IPS-18a (cell line): ENCODE measurements at regions not wholly inside any gene's neighbourhood (a gene's known extent, or its start where the extent isn't known, plus 50 kb on each side); places are given as distances from the start of the nearest gene placed in this dataset.

Experiments used
- H3K27ac ChIP-seq: one replicate; pipeline ENCODE4 v1.5.1; 2013; ENCODE audit warnings: low read length
- H3K27me3 ChIP-seq: one replicate; pipeline ENCODE4 v1.6.1; 2013; ENCODE audit warnings: mild to moderate bottlenecking, low read length; ENCODE audit not compliant: control insufficient read depth, insufficient read depth
- H3K36me3 ChIP-seq: one replicate; pipeline ENCODE4 v1.6.1; 2013; ENCODE audit warnings: low read depth, low read length; ENCODE audit not compliant: control insufficient read depth
- H3K4me1 ChIP-seq: one replicate; pipeline ENCODE4 v1.6.1; 2013; ENCODE audit warnings: low read depth, low read length; ENCODE audit not compliant: control insufficient read depth
- H3K4me3 ChIP-seq: one replicate; pipeline ENCODE4 v1.5.1; 2013; ENCODE audit warnings: low read length
- H3K9ac ChIP-seq: one replicate; pipeline ENCODE4 v1.6.1; 2013; ENCODE audit warnings: mild to moderate bottlenecking, low read length, moderate library complexity
- H3K9me3 ChIP-seq: one replicate; pipeline ENCODE4 v1.6.1; 2013; ENCODE audit warnings: low read depth, low read length; ENCODE audit not compliant: control insufficient read depth

DNA sequence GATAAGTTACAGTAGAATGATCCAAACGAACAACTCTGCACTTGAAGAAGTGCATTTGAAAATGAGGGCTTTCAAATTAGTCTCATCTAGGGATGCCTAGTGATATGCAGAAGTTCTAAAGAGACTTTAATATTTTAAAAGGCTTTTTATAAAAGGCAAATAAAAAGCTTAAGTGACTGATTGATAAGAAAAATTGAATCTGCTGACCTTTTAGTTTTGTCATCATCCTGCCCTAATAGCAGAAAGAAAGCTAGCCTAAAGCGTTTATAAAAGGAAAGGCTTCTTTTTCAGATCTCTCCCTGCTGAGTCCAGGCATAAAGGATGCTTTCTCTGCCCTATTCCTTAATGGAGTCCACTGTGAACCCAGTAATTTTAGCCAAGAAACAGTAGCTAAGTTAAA is 72.7 kb upstream of the ALDH1L1 start:
- H3K9ac ChIP-seq, result no peak overlapping the region
- no peak overlapping the region for H3K27ac ChIP-seq
- H3K4me1 ChIP-seq, result no peaks in the 10 kb centered on the region
- H3K4me3 ChIP-seq, result no peak overlapping the region
- H3K9me3 ChIP-seq, result no peaks in the 10 kb centered on the region
- no peaks in the 10 kb centered on the region for H3K36me3 ChIP-seq
- no peaks in the 10 kb centered on the region for H3K27me3 ChIP-seq

DNA sequence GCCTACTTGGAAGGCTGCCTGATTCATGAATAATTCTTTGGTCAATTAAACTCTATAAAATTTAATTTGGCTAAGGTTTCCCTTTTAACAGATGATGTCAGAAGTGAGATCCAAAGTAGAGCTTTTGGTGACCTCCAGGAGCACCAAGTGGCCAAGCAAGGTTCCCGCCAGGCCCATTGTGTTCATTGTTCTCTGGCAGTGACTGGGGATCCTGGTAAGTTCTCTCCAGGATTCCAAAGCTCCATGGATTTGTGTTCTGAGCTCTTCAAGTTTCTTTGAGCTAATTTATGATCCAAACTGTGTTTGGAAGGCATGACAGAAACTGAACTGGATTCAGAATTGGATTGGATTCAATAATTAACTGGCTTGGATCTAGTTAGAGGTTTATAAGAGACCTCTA is 72.0 kb upstream of the ALDH1L1 start:
- H3K9me3 ChIP-seq, result no peaks in the 10 kb centered on the region
- H3K27me3 ChIP-seq, result no peaks in the 10 kb centered on the region
- no peak overlapping the region for H3K27ac ChIP-seq
- no peaks in the 10 kb centered on the region for H3K4me1 ChIP-seq
- no peak overlapping the region for H3K4me3 ChIP-seq
- H3K36me3 ChIP-seq, result no peaks in the 10 kb centered on the region
- H3K9ac ChIP-seq, result no peak overlapping the region

DNA sequence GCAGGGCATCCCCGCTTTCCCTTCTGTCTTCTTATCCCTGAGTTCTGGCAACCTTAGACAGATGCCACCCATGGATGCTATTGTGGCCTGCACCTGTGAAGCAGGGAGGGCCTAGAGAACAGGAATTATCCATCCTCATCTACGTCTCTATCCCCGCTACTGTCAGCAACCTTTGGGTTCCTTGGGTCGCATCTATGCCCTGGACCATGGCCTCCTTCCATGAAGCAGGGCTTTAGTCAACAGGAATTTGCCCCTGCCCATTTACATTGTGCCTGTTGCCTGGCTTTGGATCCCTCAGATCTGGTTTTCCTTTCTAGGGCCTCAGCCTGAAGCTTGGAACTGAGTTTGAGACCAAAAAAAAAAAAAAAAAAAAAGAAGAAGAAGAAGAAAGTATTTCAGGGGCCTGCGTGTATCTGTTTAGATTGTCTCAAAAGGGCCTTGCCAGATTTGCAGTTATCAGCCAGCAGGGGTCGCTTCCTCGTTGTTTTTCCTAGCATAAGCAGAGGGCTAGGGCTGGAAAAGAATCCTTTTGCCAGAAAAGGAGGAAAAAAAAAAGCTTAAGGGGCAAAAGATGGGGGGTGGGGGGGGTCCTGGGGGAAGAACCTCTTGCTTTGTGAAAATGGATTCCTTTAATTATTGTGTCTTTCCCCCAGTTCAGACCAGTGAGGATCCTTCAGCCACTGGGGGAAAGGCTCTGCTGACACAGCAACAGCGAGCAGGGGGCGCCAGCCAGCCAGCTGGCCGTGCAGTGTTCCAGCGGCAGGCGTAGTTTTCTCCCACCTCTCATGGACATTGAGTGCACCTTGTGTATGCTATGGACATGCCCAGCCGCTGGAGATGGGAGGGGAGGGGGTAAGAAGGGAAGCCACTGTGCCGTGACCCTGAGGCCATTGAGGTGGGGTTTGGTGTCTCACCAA is 65.7 kb upstream of the ALDH1L1 start:
- H3K4me3 ChIP-seq, result no peak overlapping the region
- no peaks in the 10 kb centered on the region for H3K4me1 ChIP-seq
- H3K9ac ChIP-seq, result no peak overlapping the region
- H3K9me3 ChIP-seq, result no peaks in the 10 kb centered on the region
- no peak overlapping the region for H3K27ac ChIP-seq
- no peaks in the 10 kb centered on the region for H3K27me3 ChIP-seq
- H3K36me3 ChIP-seq, result no peaks in the 10 kb centered on the region
